ENCODE measurements at regions not wholly inside any gene's neighbourhood (a gene's known extent, or its start where the extent isn't known, plus 50 kb on each side); places are given as distances from the start of the nearest gene placed in this dataset.

GRCh38 chr9:99438596-99438995, 216.5 kb downstream of the SEC61B start (continued):
- TF ChIP-seq CHD7 (IDR thresholded peaks at IDR 0.05; ENCODE audit: insufficient replicate concordance, low read length), result no peak
- TF ChIP-seq HDAC6 (IDR thresholded peaks at IDR 0.05; ENCODE audit: low read depth, low read length), result no peak
- no peak for TF ChIP-seq GABPA (IDR thresholded peaks at IDR 0.05; ENCODE audit: borderline replicate concordance, insufficient read depth, low read length)
- TF ChIP-seq YY1 (IDR thresholded peaks at IDR 0.05; ENCODE audit: low read depth, low read length), result no peak
- no peak for TF ChIP-seq RXRA (IDR thresholded peaks at IDR 0.05; ENCODE audit: insufficient read depth, low read depth, low read length)
- no peak for TF ChIP-seq SIRT6 (IDR thresholded peaks at IDR 0.05; ENCODE audit: low read length)
- no peak for TF ChIP-seq HDAC2 (IDR thresholded peaks at IDR 0.05; ENCODE audit: borderline replicate concordance in 1 of 2, low read depth in 2 of 2, low read length in 2 of 2)
- no peak for TF ChIP-seq KDM1A (IDR thresholded peaks at IDR 0.05; ENCODE audit: borderline replicate concordance, low read length)
- TF ChIP-seq NANOG (IDR thresholded peaks at IDR 0.05; ENCODE audit: insufficient read depth, low read depth, low read length, poor library complexity, severe bottlenecking), result no peak
